GM13976 (cell line): ENCODE measurements at regions not wholly inside any gene's neighbourhood (a gene's known extent, or its start where the extent isn't known, plus 50 kb on each side); places are given as distances from the start of the nearest gene placed in this dataset.
"Not testable (repeated sequence)": the region's sequence is repeated elsewhere in the genome, so short reads cannot be mapped to it uniquely, and the experiment has no call there.

Experiments
- DNase-seq: peaks from one replicate; pipeline ENCODE4 v3.0.0; 2012; ENCODE audit warnings: low spot score
- CTCF ChIP-seq: IDR thresholded peaks from 2 replicates; pipeline ENCODE4 v1.5.1; 2012; ENCODE audit warnings: borderline replicate concordance, mild to moderate bottlenecking; ENCODE audit not compliant: insufficient read depth; ENCODE audit errors: extremely low read depth, missing control alignments, control extremely low read depth
- in situ Hi-C: fragments of 300-500 bp; cut with MboI; formaldehyde crosslinking; loops from one replicate; pipeline ENCODE4 v1.12.0; 2022; ENCODE audit warnings: low sequenced_read_pairs, mixed read lengths, inconsistent platforms; ENCODE audit not compliant: unreplicated experiment

GRCh38 chr18:53862921-53863320 lies 361.5 kb downstream of the MBD2 start:
- in situ Hi-C loops: no loop called here
- TF ChIP-seq CTCF: no peak
- DNase-seq: no peak

GRCh38 chr18:53861185-53861584 lies 363.3 kb downstream of the MBD2 start:
- no peak for TF ChIP-seq CTCF
- in situ Hi-C loops: no loop called here
- no peak for DNase-seq

GRCh38 chr18:53859764-53860163 lies 364.7 kb downstream of the MBD2 start:
- no peak for TF ChIP-seq CTCF
- DNase-seq: no peak
- in situ Hi-C loops: no loop called here

- in situ Hi-C loops: no loop called here
- DNase-seq: no peak
- no peak for TF ChIP-seq CTCF
Measured at GRCh38 chr18:53850902-53851301, 373.6 kb downstream of the MBD2 start.

- DNase-seq: no peak
- TF ChIP-seq CTCF: no peak
- in situ Hi-C loops: no loop called here
Measured at GRCh38 chr18:53843763-53844162, 380.7 kb downstream of the MBD2 start.

GRCh38 chr18:53843113-53843760 lies 381.2 kb downstream of the MBD2 start:
- TF ChIP-seq CTCF: no peak
- DNase-seq: no peak
- in situ Hi-C loops: no loop called here

- TF ChIP-seq CTCF: no peak
- in situ Hi-C loops: no loop called here
- DNase-seq: no peak
Measured at GRCh38 chr18:53838746-53839145, 385.7 kb downstream of the MBD2 start.

GRCh38 chr18:53821141-53821540 lies 403.3 kb downstream of the MBD2 start:
- DNase-seq, in situ Hi-C loops: not testable (repeated sequence)
